ENCODE measurements at regions not wholly inside any gene's neighbourhood (a gene's known extent, or its start where the extent isn't known, plus 50 kb on each side); places are given as distances from the start of the nearest gene placed in this dataset.

DNA sequence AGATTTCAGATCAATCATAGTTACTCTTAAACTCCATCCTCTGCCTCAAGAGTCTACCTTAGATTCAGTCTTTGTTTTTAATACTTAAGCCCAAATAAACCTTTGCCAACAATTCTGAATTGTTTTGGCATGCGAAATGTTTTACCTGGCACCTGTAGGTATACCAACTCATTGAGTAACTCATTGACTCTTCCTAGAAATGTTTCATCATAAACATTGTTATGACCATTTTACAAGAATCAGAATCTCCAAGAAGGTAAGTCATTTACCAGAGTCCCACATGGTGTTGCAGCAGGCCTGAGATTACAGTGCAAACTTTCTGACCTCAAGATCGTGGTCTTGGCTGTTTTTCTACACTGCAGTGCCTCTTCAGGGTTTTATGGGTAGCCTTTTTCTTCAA, 750.4 kb downstream of the BRINP1 start (continued):
- TF ChIP-seq, protein P1, sequence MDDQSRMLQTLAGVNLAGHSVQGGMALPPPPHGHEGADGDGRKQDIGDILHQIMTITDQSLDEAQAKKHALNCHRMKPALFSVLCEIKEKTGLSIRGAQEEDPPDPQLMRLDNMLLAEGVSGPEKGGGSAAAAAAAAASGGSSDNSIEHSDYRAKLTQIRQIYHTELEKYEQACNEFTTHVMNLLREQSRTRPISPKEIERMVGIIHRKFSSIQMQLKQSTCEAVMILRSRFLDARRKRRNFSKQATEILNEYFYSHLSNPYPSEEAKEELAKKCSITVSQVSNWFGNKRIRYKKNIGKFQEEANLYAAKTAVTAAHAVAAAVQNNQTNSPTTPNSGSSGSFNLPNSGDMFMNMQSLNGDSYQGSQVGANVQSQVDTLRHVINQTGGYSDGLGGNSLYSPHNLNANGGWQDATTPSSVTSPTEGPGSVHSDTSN (IDR thresholded peaks at IDR 0.05): no peak
- TF ChIP-seq, protein P2, sequence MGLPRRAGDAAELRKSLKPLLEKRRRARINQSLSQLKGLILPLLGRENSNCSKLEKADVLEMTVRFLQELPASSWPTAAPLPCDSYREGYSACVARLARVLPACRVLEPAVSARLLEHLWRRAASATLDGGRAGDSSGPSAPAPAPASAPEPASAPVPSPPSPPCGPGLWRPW (IDR thresholded peaks at IDR 0.05): no peak
- TF ChIP-seq ZFP36 (IDR thresholded peaks at IDR 0.05; ENCODE audit: borderline replicate concordance, partially characterized antibody): no peak

DNA sequence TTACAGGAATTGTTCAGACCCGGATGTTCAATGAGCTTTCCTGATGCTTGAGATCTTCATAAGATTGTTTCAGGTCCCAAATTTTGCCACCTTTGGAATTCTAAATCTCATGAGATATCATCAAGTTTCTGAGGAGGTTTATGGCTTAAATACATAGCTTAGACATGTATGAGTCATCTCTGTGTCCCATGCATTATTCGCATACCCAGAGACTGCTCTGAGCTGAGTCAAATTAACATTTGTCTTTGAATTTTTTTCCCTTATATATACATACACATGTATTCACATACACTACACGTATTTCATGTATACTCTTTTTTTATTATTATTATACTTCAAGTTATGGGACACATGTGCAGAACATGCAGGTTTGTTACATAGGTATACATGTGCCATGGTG, 744.6 kb downstream of the BRINP1 start:
- POLR2A ChIA-PET: no interaction called here
- DNase-seq (ENCODE audit: low read depth in 1 of 2, low spot score in 1 of 2) (no peak), ATAC-seq (no peak), FAIRE-seq (no peak)
- Histone ChIP-seq H3K4me3 (no peak overlapping the region), H3K9me3 (no peaks in the 10 kb centered on the region), H3K27ac (no peak overlapping the region), H3K4me1 (no peaks in the 10 kb centered on the region), H3K4me2 (no peak overlapping the region)
- WGBS (ENCODE audit: missing lambda C conversion rate): 62% methylated on average over 3 of the region's 3 CpGs
- CTCF ChIA-PET: no interaction called here
- TF ChIP-seq SREBF2 (IDR thresholded peaks at IDR 0.05) (no peak), KDM1A (IDR thresholded peaks at IDR 0.05; ENCODE audit: low read depth) (no peak), RARB (CRISPR knock-in tag; IDR thresholded peaks at IDR 0.05) (no peak), ZSCAN20 (CRISPR knock-in tag; IDR thresholded peaks at IDR 0.05) (no peak), EHMT2 (IDR thresholded peaks at IDR 0.05; ENCODE audit: low read depth) (no peak), HEYL (CRISPR knock-in tag; IDR thresholded peaks at IDR 0.05) (no peak)

DNA sequence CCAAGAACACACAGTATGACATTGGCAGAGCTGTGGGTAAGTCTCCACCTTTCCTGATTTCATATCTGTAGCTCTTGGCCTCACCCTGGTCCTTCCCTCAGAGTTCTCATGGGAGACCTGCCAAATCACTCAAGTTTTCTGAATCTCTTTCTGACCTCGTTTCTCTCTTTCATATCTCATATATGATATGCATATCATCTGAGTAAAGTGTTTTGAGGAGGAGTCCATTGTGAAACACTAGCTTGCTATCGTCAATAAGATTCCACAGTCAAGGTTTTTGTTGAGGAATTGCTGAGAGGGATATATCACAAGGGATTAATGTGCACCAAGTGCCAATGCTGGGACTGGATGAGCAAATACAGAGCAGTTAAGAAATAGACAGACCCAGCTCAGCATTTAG, 739.2 kb downstream of the BRINP1 start:
- no peak for TF ChIP-seq ZNF302 (CRISPR knock-in tag; IDR thresholded peaks at IDR 0.05)
- no peak for TF ChIP-seq RNF2 (IDR thresholded peaks at IDR 0.05; ENCODE audit: borderline replicate concordance, low read depth)
- no peak for TF ChIP-seq GATA3 (IDR thresholded peaks at IDR 0.05; ENCODE audit: borderline replicate concordance)
- TF ChIP-seq, protein P3, sequence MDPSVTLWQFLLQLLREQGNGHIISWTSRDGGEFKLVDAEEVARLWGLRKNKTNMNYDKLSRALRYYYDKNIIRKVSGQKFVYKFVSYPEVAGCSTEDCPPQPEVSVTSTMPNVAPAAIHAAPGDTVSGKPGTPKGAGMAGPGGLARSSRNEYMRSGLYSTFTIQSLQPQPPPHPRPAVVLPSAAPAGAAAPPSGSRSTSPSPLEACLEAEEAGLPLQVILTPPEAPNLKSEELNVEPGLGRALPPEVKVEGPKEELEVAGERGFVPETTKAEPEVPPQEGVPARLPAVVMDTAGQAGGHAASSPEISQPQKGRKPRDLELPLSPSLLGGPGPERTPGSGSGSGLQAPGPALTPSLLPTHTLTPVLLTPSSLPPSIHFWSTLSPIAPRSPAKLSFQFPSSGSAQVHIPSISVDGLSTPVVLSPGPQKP (IDR thresholded peaks at IDR 0.05; ENCODE audit: low read depth, low read length): no peak
- TF ChIP-seq FOSL2 (IDR thresholded peaks at IDR 0.05): no peak
- TF ChIP-seq FOSL2 (CRISPR knock-in tag; IDR thresholded peaks at IDR 0.05): no peak
- TF ChIP-seq CHD4 (IDR thresholded peaks at IDR 0.05; ENCODE audit: borderline replicate concordance): no peak
- no peak for TF ChIP-seq ZC3H11A (IDR thresholded peaks at IDR 0.05)
- TF ChIP-seq, protein P4, sequence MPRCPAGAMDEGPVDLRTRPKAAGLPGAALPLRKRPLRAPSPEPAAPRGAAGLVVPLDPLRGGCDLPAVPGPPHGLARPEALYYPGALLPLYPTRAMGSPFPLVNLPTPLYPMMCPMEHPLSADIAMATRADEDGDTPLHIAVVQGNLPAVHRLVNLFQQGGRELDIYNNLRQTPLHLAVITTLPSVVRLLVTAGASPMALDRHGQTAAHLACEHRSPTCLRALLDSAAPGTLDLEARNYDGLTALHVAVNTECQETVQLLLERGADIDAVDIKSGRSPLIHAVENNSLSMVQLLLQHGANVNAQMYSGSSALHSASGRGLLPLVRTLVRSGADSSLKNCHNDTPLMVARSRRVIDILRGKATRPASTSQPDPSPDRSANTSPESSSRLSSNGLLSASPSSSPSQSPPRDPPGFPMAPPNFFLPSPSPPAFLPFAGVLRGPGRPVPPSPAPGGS (IDR thresholded peaks at IDR 0.05): no peak
- TF ChIP-seq, protein P1 (IDR thresholded peaks at IDR 0.05): no peak
- TF ChIP-seq, protein P5, sequence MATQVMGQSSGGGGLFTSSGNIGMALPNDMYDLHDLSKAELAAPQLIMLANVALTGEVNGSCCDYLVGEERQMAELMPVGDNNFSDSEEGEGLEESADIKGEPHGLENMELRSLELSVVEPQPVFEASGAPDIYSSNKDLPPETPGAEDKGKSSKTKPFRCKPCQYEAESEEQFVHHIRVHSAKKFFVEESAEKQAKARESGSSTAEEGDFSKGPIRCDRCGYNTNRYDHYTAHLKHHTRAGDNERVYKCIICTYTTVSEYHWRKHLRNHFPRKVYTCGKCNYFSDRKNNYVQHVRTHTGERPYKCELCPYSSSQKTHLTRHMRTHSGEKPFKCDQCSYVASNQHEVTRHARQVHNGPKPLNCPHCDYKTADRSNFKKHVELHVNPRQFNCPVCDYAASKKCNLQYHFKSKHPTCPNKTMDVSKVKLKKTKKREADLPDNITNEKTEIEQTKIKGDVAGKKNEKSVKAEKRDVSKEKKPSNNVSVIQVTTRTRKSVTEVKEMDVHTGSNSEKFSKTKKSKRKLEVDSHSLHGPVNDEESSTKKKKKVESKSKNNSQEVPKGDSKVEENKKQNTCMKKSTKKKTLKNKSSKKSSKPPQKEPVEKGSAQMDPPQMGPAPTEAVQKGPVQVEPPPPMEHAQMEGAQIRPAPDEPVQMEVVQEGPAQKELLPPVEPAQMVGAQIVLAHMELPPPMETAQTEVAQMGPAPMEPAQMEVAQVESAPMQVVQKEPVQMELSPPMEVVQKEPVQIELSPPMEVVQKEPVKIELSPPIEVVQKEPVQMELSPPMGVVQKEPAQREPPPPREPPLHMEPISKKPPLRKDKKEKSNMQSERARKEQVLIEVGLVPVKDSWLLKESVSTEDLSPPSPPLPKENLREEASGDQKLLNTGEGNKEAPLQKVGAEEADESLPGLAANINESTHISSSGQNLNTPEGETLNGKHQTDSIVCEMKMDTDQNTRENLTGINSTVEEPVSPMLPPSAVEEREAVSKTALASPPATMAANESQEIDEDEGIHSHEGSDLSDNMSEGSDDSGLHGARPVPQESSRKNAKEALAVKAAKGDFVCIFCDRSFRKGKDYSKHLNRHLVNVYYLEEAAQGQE (IDR thresholded peaks at IDR 0.05): no peak
- TF ChIP-seq, protein P2 (IDR thresholded peaks at IDR 0.05): no peak
- no peak for TF ChIP-seq SREBF2 (IDR thresholded peaks at IDR 0.05)
- TF ChIP-seq, protein P6, sequence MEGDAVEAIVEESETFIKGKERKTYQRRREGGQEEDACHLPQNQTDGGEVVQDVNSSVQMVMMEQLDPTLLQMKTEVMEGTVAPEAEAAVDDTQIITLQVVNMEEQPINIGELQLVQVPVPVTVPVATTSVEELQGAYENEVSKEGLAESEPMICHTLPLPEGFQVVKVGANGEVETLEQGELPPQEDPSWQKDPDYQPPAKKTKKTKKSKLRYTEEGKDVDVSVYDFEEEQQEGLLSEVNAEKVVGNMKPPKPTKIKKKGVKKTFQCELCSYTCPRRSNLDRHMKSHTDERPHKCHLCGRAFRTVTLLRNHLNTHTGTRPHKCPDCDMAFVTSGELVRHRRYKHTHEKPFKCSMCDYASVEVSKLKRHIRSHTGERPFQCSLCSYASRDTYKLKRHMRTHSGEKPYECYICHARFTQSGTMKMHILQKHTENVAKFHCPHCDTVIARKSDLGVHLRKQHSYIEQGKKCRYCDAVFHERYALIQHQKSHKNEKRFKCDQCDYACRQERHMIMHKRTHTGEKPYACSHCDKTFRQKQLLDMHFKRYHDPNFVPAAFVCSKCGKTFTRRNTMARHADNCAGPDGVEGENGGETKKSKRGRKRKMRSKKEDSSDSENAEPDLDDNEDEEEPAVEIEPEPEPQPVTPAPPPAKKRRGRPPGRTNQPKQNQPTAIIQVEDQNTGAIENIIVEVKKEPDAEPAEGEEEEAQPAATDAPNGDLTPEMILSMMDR (IDR thresholded peaks at IDR 0.05): no peak
- TF ChIP-seq HOXB5 (CRISPR knock-in tag; IDR thresholded peaks at IDR 0.05): no peak
- no peak for TF ChIP-seq EHF (CRISPR knock-in tag; IDR thresholded peaks at IDR 0.05)
- Histone ChIP-seq H3K27ac (no peak overlapping the region), H3K4me1 (no peaks in the 10 kb centered on the region), H3K4me3 (no peak overlapping the region), H3K9me3 (no peaks in the 10 kb centered on the region), H3K4me2 (no peak overlapping the region)
- FAIRE-seq (no peak), DNase-seq (ENCODE audit: low read depth in 1 of 2, low spot score in 1 of 2) (no peak), ATAC-seq (no peak)
- 24% methylated on average over 2 of the region's 2 CpGs for WGBS (ENCODE audit: missing lambda C conversion rate)
- CTCF ChIA-PET: no interaction called here
- POLR2A ChIA-PET: no interaction called here

All from A549 (cell line).